Nephron (organoid): ENCODE measurements at regions not wholly inside any gene's neighbourhood (a gene's known extent, or its start where the extent isn't known, plus 50 kb on each side); places are given as distances from the start of the nearest gene placed in this dataset.

Source experiments
- H3K27ac Mint-ChIP-seq, 3 experiments: 2 replicates each; pipeline ENCODE4 v1.8.0; 2020; ENCODE audit warnings: mixed read lengths in 3 of 3, mild to moderate bottlenecking in 2 of 3, moderate library complexity in 1 of 3
- H3K27me3 Mint-ChIP-seq: 2 replicates; pipeline ENCODE4 v1.8.0; 2021; ENCODE audit warnings: low read depth, mild to moderate bottlenecking, moderate library complexity, mixed read lengths
- H3K36me3 Mint-ChIP-seq: 2 replicates; pipeline ENCODE4 v1.8.0; 2020; ENCODE audit warnings: low read depth, mixed read lengths
- H3K4me1 Mint-ChIP-seq: 2 replicates; pipeline ENCODE4 v1.8.0; 2020; ENCODE audit warnings: mixed read lengths
- H3K4me3 Mint-ChIP-seq, 3 experiments: 2 replicates each; pipeline ENCODE4 v1.8.0; 2020; ENCODE audit warnings: mild to moderate bottlenecking in 3 of 3, mixed read lengths in 3 of 3, moderate library complexity in 2 of 3
- H3K9me3 Mint-ChIP-seq: 2 replicates; pipeline ENCODE4 v1.8.0; 2020; ENCODE audit warnings: mixed read lengths
- TF ChIP-seq, protein P1 (sequence below), 3 experiments: fragments of 200-600 bp; sonication (generic); IDR thresholded peaks; one replicate each; pipeline ENCODE4 v1.5.0; 2021; ENCODE audit warnings: antibody characterized with exemption in 3 of 3; ENCODE audit not compliant: unreplicated experiment in 3 of 3

DNA sequence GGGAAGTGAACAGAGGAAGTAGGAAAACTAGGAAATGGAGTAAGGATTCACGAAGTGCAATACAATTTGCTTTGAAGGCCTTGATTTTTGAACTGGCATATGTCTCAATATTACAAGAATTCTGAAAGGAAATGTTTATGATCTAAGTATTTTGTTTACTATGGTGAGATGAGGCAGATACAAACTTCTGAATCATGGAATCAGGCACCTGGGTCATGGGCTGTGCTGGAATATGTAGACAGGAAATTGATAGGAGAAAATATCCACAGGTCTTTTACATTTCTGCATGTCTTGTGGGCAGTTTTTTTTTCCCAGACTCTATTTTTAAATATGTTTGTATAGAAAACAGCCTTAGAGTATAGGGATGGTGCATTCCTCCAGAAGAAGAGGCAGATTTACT, 117.1 kb downstream of the PPP1R3A start:
- no peaks in the 10 kb centered on the region for H3K36me3 Mint-ChIP-seq
- H3K27me3 Mint-ChIP-seq: no peaks in the 10 kb centered on the region
- H3K27ac Mint-ChIP-seq: no peak overlapping the region
- H3K4me1 Mint-ChIP-seq: no peaks in the 10 kb centered on the region
- no peaks in the 10 kb centered on the region for H3K9me3 Mint-ChIP-seq
- TF ChIP-seq, protein P1, sequence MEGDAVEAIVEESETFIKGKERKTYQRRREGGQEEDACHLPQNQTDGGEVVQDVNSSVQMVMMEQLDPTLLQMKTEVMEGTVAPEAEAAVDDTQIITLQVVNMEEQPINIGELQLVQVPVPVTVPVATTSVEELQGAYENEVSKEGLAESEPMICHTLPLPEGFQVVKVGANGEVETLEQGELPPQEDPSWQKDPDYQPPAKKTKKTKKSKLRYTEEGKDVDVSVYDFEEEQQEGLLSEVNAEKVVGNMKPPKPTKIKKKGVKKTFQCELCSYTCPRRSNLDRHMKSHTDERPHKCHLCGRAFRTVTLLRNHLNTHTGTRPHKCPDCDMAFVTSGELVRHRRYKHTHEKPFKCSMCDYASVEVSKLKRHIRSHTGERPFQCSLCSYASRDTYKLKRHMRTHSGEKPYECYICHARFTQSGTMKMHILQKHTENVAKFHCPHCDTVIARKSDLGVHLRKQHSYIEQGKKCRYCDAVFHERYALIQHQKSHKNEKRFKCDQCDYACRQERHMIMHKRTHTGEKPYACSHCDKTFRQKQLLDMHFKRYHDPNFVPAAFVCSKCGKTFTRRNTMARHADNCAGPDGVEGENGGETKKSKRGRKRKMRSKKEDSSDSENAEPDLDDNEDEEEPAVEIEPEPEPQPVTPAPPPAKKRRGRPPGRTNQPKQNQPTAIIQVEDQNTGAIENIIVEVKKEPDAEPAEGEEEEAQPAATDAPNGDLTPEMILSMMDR (IDR thresholded peaks at IDR 0.05; ENCODE audit: unreplicated experiment in 3 of 3): no peak
- no peak overlapping the region for H3K4me3 Mint-ChIP-seq

GRCh38 chr7:113800826-113801225, 118.0 kb downstream of the PPP1R3A start:
- H3K4me3 Mint-ChIP-seq: no peak overlapping the region
- no peaks in the 10 kb centered on the region for H3K27me3 Mint-ChIP-seq
- no peaks in the 10 kb centered on the region for H3K4me1 Mint-ChIP-seq
- no peaks in the 10 kb centered on the region for H3K9me3 Mint-ChIP-seq
- no peak overlapping the region for H3K27ac Mint-ChIP-seq
- no peaks in the 10 kb centered on the region for H3K36me3 Mint-ChIP-seq
- TF ChIP-seq, protein P1 (IDR thresholded peaks at IDR 0.05; ENCODE audit: unreplicated experiment in 3 of 3): no peak

- H3K27ac Mint-ChIP-seq: no peak overlapping the region
- no peaks in the 10 kb centered on the region for H3K36me3 Mint-ChIP-seq
- H3K27me3 Mint-ChIP-seq: no peaks in the 10 kb centered on the region
- TF ChIP-seq, protein P1 (IDR thresholded peaks at IDR 0.05; ENCODE audit: unreplicated experiment in 3 of 3): no peak
- H3K9me3 Mint-ChIP-seq: no peaks in the 10 kb centered on the region
- no peak overlapping the region for H3K4me3 Mint-ChIP-seq
- no peaks in the 10 kb centered on the region for H3K4me1 Mint-ChIP-seq
Observed at GRCh38 chr7:113799896-113800295, 118.9 kb downstream of the PPP1R3A start.

DNA sequence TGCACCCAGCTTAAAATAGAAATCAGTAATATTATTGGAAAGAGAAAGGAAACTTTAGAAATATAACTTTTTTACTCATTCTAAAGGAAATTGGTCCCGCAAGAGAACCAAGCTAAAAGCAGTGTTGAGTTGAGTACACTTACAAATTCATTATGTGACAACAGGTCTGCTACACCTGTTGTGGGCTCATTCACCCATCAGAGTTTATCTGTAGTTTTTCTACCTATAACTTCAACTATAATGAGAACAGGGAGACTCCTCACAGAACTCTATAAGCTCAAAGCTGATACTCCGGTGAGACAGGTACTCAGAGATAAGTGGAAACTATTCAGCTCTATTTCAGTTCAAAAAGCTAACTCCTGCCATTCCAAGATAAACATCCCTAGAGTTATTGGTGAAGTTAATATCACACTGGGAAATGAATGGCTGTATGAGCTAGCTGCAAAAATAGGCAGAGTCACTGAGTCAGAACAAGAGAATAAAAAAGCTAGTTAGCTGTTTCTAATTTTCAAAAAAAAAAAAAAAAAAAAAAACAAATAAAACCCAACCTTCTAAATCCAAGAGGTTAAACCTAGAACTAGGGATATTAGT, 121.3 kb downstream of the PPP1R3A start:
- H3K27ac Mint-ChIP-seq: no peak overlapping the region
- TF ChIP-seq, protein P1 (IDR thresholded peaks at IDR 0.05; ENCODE audit: unreplicated experiment in 3 of 3): no peak
- no peaks in the 10 kb centered on the region for H3K36me3 Mint-ChIP-seq
- H3K4me3 Mint-ChIP-seq: no peak overlapping the region
- no peaks in the 10 kb centered on the region for H3K27me3 Mint-ChIP-seq
- no peaks in the 10 kb centered on the region for H3K9me3 Mint-ChIP-seq
- H3K4me1 Mint-ChIP-seq: peaks cover 3% of the 10 kb centered on the region

GRCh38 chr7:113796557-113796956, 122.3 kb downstream of the PPP1R3A start:
- Mint-ChIP-seq H3K9me3 (no peaks in the 10 kb centered on the region), H3K27me3 (no peaks in the 10 kb centered on the region), H3K4me3 (no peak overlapping the region), H3K36me3 (no peaks in the 10 kb centered on the region), H3K27ac (peak overlapping the region in 1 of 3 experiments; percentile 38), H3K4me1 (peaks cover 3% of the 10 kb centered on the region)
- TF ChIP-seq, protein P1 (IDR thresholded peaks at IDR 0.05; ENCODE audit: unreplicated experiment in 3 of 3): no peak

DNA sequence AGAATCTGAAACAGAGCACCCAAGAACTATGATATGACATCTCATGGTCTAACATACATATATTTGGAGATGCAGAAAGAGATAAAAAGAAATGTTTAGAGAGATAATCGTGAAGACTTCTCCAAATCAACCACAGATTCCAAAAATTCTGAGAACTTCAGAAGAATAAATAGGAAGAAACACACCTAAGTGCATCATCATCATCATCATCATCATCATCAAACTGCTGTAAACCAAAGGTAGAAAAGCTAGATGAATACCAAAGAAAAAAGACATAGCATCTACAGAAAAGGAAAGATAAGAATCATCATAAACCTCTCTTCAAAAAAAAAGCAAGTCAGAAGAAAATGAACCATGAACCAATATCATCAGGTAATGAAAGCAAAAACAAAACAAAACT, 124.2 kb downstream of the PPP1R3A start:
- TF ChIP-seq, protein P1 (IDR thresholded peaks at IDR 0.05; ENCODE audit: unreplicated experiment in 3 of 3): no peak
- no peak overlapping the region for H3K4me3 Mint-ChIP-seq
- H3K9me3 Mint-ChIP-seq: no peaks in the 10 kb centered on the region
- H3K4me1 Mint-ChIP-seq: peaks cover 3% of the 10 kb centered on the region
- H3K36me3 Mint-ChIP-seq: no peaks in the 10 kb centered on the region
- H3K27me3 Mint-ChIP-seq: no peaks in the 10 kb centered on the region
- H3K27ac Mint-ChIP-seq: no peak overlapping the region
